ENCODE measurements at regions not wholly inside any gene's neighbourhood (a gene's known extent, or its start where the extent isn't known, plus 50 kb on each side); places are given as distances from the start of the nearest gene placed in this dataset.

DNA sequence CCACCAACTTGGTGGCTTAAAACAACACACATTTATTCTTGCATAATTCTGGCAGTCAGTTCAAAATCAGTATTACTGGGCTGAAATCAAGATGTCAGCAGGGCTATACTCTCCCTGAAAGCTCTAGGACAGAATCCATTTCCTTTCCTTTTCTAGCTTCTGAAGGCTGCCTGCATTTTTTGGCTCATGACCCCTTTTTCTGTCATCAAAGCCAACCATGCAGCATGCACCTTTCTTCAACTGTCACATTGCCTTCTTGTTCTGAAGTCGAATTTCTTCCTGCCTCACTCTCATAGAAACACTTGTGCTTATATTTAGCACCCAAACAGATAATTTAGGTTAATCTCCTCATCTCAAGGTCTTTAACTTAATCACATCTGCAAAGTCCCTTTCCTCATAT lies 79.8 kb upstream of the PPP1R2C start:
- Histone ChIP-seq H3K4me1 (ENCODE audit: control insufficient read depth in 4 of 4, insufficient read depth in 4 of 4, low read length in 3 of 4) (no peaks in the 10 kb centered on the region), H3K36me3 (ENCODE audit: control insufficient read depth in 4 of 4, insufficient read depth in 3 of 4, low read depth in 1 of 4, low read length in 3 of 4) (no peaks in the 10 kb centered on the region), H3K9ac (ENCODE audit: low read depth in 1 of 2, low read length in 2 of 2) (no peak overlapping the region), H3K4me3 (ENCODE audit: low read depth in 1 of 3, low read length in 3 of 3) (no peak overlapping the region), H3K27me3 (ENCODE audit: control insufficient read depth in 4 of 4, insufficient read depth in 4 of 4, low read length in 3 of 4) (no peaks in the 10 kb centered on the region), H3K27ac (ENCODE audit: low read depth in 1 of 2, low read length in 2 of 2) (no peak overlapping the region), H3K9me3 (ENCODE audit: control insufficient read depth in 4 of 4, low read length in 3 of 4) (no peaks in the 10 kb centered on the region)
- WGBS, result 55% methylated on average over 1 of the region's 1 CpG
- TF ChIP-seq, protein P1, sequence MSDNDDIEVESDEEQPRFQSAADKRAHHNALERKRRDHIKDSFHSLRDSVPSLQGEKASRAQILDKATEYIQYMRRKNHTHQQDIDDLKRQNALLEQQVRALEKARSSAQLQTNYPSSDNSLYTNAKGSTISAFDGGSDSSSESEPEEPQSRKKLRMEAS (IDR thresholded peaks at IDR 0.05), result no peak
- TF ChIP-seq GABPA (IDR thresholded peaks at IDR 0.05 in 1 of 2, conservative IDR thresholded peaks at IDR 0.05 in 1 of 2), result no peak
- TF ChIP-seq EGR1 (IDR thresholded peaks at IDR 0.05; ENCODE audit: low read depth in 2 of 2), result no peak
- TF ChIP-seq YY1 (IDR thresholded peaks at IDR 0.05), result no peak
- TF ChIP-seq RXRA (IDR thresholded peaks at IDR 0.05), result no peak
- DNase-seq (ENCODE audit: low spot score), result no peak

DNA sequence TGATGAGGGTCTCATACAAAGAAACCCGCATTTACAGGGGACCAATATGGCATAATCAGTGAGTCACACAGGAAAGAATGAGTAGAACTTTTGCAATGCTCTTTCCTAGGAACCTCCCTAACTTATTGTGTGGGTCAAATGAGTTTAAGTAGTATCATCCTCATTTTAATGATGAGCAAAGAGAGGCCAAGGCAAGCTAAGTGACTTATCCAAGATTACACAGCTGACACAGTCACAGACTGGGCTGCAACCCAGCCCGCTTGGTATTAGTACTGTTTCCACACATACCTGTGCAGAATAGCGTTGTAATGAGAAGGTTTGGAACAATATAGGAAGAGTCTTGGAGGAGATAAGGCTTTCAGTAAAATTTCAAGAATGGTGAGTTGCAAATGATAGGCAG lies 91.0 kb upstream of the PPP1R2C start:
- 92% methylated on average over 3 of the region's 3 CpGs for WGBS
- Histone ChIP-seq H3K4me1 (ENCODE audit: control insufficient read depth in 4 of 4, insufficient read depth in 4 of 4, low read length in 3 of 4) (no peaks in the 10 kb centered on the region), H3K27me3 (ENCODE audit: control insufficient read depth in 4 of 4, insufficient read depth in 4 of 4, low read length in 3 of 4) (no peaks in the 10 kb centered on the region), H3K4me3 (ENCODE audit: low read depth in 1 of 3, low read length in 3 of 3) (no peak overlapping the region), H3K27ac (ENCODE audit: low read depth in 1 of 2, low read length in 2 of 2) (no peak overlapping the region), H3K9me3 (ENCODE audit: control insufficient read depth in 4 of 4, low read length in 3 of 4) (no peaks in the 10 kb centered on the region), H3K9ac (ENCODE audit: low read depth in 1 of 2, low read length in 2 of 2) (no peak overlapping the region), H3K36me3 (ENCODE audit: control insufficient read depth in 4 of 4, insufficient read depth in 3 of 4, low read depth in 1 of 4, low read length in 3 of 4) (no peaks in the 10 kb centered on the region)
- DNase-seq (ENCODE audit: low spot score), result no peak
- no peak for TF ChIP-seq GABPA (IDR thresholded peaks at IDR 0.05 in 1 of 2, conservative IDR thresholded peaks at IDR 0.05 in 1 of 2)
- TF ChIP-seq JUND (IDR thresholded peaks at IDR 0.05), result no peak
- TF ChIP-seq RAD21 (IDR thresholded peaks at IDR 0.05), result no peak
- TF ChIP-seq FOXA1 (IDR thresholded peaks at IDR 0.05), result no peak
- no peak for TF ChIP-seq TAF1 (conservative IDR thresholded peaks at IDR 0.05)
- no peak for TF ChIP-seq RXRA (IDR thresholded peaks at IDR 0.05)
- TF ChIP-seq, protein P1 (IDR thresholded peaks at IDR 0.05), result no peak
- no peak for TF ChIP-seq NR2F2 (IDR thresholded peaks at IDR 0.05)
- TF ChIP-seq, protein P2, sequence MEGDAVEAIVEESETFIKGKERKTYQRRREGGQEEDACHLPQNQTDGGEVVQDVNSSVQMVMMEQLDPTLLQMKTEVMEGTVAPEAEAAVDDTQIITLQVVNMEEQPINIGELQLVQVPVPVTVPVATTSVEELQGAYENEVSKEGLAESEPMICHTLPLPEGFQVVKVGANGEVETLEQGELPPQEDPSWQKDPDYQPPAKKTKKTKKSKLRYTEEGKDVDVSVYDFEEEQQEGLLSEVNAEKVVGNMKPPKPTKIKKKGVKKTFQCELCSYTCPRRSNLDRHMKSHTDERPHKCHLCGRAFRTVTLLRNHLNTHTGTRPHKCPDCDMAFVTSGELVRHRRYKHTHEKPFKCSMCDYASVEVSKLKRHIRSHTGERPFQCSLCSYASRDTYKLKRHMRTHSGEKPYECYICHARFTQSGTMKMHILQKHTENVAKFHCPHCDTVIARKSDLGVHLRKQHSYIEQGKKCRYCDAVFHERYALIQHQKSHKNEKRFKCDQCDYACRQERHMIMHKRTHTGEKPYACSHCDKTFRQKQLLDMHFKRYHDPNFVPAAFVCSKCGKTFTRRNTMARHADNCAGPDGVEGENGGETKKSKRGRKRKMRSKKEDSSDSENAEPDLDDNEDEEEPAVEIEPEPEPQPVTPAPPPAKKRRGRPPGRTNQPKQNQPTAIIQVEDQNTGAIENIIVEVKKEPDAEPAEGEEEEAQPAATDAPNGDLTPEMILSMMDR (IDR thresholded peaks at IDR 0.05; ENCODE audit: low read depth, low read length, missing input control), result no peak

DNA sequence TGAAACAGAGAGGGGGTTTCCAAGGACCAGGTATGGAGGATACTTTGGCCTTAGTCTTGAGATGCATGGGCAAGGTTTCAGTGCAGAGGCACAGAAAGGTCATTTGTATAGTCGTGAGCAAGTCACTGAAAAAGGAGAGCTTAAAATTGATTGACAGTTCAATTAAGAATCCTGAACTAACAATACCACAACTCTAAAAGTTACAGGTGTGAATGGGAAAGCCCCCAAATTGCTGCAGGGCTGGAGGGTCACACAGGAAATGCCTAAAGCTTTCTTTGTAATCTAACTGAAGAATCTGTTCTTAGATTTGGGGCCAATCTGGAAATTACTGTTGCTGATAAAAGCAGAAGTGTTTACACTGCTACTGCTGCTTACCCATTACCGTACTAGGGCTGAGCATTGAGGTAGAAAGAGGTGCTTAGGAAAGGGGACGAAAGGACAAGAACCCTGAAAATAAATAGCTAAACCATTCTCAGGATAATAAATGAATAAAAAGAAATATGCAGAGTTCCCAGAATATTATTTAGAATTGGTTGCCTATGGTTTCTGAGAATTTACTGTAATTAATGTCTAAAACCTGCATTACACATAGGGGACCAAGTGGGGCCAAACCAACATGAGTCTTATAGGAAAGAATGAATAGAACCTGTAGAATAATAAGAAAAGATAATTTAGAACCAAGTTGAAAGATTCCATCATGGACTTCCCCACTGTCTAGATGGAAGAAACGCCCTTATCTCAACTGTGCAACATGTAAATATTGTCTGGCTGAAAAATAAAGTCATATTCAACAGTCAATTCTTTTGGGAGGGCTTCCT lies 91.9 kb upstream of the PPP1R2C start:
- Histone ChIP-seq H3K9me3 (ENCODE audit: control insufficient read depth in 4 of 4, low read length in 3 of 4) (no peaks in the 10 kb centered on the region), H3K4me3 (ENCODE audit: low read depth in 1 of 3, low read length in 3 of 3) (no peak overlapping the region), H3K4me1 (ENCODE audit: control insufficient read depth in 4 of 4, insufficient read depth in 4 of 4, low read length in 3 of 4) (no peaks in the 10 kb centered on the region), H3K36me3 (ENCODE audit: control insufficient read depth in 4 of 4, insufficient read depth in 3 of 4, low read depth in 1 of 4, low read length in 3 of 4) (no peaks in the 10 kb centered on the region), H3K9ac (ENCODE audit: low read depth in 1 of 2, low read length in 2 of 2) (no peak overlapping the region), H3K27ac (ENCODE audit: low read depth in 1 of 2, low read length in 2 of 2) (no peak overlapping the region), H3K27me3 (ENCODE audit: control insufficient read depth in 4 of 4, insufficient read depth in 4 of 4, low read length in 3 of 4) (no peaks in the 10 kb centered on the region)
- DNase-seq (ENCODE audit: low spot score), result no peak
- WGBS, result 81% methylated on average over 4 of the region's 4 CpGs
- TF ChIP-seq HNF4G (IDR thresholded peaks at IDR 0.05), result no peak
- no peak for TF ChIP-seq RAD21 (IDR thresholded peaks at IDR 0.05)
- TF ChIP-seq, protein P1 (IDR thresholded peaks at IDR 0.05), result no peak
- TF ChIP-seq, protein P3, sequence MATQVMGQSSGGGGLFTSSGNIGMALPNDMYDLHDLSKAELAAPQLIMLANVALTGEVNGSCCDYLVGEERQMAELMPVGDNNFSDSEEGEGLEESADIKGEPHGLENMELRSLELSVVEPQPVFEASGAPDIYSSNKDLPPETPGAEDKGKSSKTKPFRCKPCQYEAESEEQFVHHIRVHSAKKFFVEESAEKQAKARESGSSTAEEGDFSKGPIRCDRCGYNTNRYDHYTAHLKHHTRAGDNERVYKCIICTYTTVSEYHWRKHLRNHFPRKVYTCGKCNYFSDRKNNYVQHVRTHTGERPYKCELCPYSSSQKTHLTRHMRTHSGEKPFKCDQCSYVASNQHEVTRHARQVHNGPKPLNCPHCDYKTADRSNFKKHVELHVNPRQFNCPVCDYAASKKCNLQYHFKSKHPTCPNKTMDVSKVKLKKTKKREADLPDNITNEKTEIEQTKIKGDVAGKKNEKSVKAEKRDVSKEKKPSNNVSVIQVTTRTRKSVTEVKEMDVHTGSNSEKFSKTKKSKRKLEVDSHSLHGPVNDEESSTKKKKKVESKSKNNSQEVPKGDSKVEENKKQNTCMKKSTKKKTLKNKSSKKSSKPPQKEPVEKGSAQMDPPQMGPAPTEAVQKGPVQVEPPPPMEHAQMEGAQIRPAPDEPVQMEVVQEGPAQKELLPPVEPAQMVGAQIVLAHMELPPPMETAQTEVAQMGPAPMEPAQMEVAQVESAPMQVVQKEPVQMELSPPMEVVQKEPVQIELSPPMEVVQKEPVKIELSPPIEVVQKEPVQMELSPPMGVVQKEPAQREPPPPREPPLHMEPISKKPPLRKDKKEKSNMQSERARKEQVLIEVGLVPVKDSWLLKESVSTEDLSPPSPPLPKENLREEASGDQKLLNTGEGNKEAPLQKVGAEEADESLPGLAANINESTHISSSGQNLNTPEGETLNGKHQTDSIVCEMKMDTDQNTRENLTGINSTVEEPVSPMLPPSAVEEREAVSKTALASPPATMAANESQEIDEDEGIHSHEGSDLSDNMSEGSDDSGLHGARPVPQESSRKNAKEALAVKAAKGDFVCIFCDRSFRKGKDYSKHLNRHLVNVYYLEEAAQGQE (IDR thresholded peaks at IDR 0.05), result no peak
- no peak for TF ChIP-seq EGR1 (IDR thresholded peaks at IDR 0.05; ENCODE audit: low read depth in 2 of 2)
- no peak for TF ChIP-seq YY1 (IDR thresholded peaks at IDR 0.05)
- no peak for TF ChIP-seq NR2F2 (IDR thresholded peaks at IDR 0.05)
- no peak for TF ChIP-seq JUND (IDR thresholded peaks at IDR 0.05)
- no peak for TF ChIP-seq FOXA2 (IDR thresholded peaks at IDR 0.05)
- TF ChIP-seq, protein P4, sequence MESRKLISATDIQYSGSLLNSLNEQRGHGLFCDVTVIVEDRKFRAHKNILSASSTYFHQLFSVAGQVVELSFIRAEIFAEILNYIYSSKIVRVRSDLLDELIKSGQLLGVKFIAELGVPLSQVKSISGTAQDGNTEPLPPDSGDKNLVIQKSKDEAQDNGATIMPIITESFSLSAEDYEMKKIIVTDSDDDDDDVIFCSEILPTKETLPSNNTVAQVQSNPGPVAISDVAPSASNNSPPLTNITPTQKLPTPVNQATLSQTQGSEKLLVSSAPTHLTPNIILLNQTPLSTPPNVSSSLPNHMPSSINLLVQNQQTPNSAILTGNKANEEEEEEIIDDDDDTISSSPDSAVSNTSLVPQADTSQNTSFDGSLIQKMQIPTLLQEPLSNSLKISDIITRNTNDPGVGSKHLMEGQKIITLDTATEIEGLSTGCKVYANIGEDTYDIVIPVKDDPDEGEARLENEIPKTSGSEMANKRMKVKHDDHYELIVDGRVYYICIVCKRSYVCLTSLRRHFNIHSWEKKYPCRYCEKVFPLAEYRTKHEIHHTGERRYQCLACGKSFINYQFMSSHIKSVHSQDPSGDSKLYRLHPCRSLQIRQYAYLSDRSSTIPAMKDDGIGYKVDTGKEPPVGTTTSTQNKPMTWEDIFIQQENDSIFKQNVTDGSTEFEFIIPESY (IDR thresholded peaks at IDR 0.05), result no peak
- no peak for TF ChIP-seq RXRA (IDR thresholded peaks at IDR 0.05)
- TF ChIP-seq GABPA (IDR thresholded peaks at IDR 0.05 in 1 of 2, conservative IDR thresholded peaks at IDR 0.05 in 1 of 2), result no peak
- TF ChIP-seq TAF1 (conservative IDR thresholded peaks at IDR 0.05), result no peak

Measured in liver (tissue), 8 donors.